ENCODE measurements at regions not wholly inside any gene's neighbourhood (a gene's known extent, or its start where the extent isn't known, plus 50 kb on each side); places are given as distances from the start of the nearest gene placed in this dataset.

DNA sequence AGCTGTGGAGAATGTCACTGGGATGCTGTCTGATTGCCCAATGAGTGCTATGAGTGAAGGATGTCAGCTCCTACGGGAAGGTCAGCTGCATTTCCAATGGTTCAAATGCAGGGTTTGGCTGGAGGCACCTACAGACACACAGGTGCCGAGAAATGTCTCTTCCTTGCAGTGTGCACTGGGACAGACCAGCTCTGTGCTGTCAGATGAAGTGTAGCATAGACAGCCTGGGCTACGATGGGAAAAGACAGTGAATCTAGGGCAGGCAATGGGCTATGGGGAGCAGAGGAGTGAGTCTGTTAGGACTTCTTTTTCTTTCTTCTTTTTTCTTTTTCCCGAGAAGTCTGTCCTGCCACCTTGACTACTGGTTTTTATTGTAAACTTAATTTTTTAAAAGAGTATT, 223.1 kb upstream of the EOMES start:
- DNase-seq = no peak

DNA sequence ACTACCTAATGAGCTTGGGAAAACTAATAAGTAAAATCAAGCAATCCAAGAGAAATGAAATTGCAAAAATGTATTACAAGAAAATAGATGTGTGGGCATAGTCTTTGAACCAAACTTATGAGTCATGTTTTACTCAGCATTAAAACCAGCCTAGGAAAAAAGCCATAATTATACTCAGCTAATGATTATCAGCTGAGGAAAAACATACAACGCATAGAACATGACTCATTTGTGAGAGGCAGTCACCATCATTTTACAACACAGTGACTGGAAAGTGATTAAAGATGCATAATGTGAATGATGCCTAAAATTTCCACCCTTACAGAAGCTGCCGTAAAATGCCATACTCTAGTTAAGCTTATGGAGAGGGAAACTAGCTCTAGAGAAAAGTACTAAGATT, 238.0 kb upstream of the EOMES start:
- no peak for DNase-seq

GRCh38 chr3:27963519-27963918, 241.4 kb upstream of the EOMES start:
- DNase-seq = no peak

DNA sequence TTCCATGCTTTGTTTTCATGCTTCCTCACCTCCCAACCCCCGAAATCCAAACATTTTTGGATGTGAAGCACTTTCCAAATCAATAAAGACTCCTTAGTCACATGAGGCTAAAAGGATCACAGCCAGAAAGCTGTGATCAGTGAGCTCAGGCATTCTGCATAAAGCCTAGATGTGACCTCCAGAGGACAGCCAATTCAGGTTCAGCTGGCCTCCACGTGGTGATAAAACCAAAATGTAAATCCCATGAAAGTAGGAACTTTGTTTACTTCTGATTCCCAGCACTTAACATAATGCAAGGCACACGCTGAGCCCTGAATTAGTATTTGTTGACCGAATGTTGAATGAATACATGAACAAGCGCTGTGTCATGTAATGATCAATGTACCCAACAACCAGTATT, 249.5 kb upstream of the EOMES start:
- no peak for DNase-seq

DNA sequence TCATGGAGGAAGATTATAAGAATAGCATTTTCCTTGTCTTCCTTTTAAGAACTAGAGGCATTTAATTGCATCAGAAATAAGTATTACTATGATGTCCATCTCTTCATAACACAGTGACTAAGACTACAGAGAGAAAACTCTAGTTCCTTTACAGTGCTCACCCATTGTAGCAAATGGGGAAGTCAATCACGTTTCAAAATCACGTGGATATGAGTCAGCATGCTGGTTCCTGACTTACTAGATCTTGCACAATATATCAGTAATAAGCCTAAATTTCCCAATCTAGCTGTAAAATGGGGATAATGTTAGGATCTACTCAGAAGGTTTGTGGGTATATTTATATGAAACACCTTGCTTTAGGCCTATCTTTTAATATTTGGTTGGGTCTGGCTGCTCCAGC, 254.8 kb upstream of the EOMES start:
- no peak for DNase-seq

DNA sequence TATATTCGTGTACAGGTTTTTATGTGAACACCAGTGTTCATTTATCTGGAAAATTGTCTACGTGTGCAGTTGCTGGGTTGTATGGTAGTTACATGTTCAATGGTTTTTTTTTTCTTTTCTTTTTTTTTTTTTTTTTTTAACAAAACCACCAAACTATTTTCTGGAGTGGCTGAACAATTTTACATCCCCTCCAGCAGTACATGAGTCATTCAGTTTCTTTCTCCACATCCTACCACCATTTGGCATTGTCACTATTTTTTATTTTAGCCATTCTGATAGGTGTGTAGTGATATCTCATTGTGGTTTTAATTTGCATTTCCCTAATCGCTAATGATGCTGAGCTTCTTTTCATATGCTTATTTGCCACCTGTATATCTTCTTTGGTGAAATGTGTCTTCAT, 256.3 kb upstream of the EOMES start:
- no peak for DNase-seq

GRCh38 chr3:27985369-27986035, 255.9 kb upstream of the CMC1 start:
- DNase-seq = no peak

- DNase-seq = no peak
Observed at GRCh38 chr3:27986234-27986879, 255.1 kb upstream of the CMC1 start.

DNA sequence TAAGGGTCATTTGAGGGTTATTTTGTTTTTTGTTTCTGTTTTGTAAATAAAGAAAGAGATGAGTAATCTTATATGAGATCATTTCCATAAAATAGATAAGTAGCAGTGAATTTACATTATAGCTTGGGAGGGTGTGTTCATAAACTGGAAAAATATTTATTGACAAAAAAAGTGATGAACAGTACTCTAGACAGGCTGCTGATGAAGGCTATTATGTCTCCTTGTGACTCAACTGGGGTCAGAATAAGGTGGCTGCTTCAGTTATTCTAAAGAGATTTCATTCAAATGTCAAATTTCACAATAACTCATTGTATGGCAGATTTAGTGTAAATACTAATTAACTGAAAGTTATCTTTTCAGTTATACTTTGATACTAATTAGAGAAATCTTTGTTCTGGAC, 251.1 kb upstream of the CMC1 start:
- DNase-seq = no peak

- DNase-seq = no peak
Observed at GRCh38 chr3:27990837-27991236, 250.6 kb upstream of the CMC1 start.

DNA sequence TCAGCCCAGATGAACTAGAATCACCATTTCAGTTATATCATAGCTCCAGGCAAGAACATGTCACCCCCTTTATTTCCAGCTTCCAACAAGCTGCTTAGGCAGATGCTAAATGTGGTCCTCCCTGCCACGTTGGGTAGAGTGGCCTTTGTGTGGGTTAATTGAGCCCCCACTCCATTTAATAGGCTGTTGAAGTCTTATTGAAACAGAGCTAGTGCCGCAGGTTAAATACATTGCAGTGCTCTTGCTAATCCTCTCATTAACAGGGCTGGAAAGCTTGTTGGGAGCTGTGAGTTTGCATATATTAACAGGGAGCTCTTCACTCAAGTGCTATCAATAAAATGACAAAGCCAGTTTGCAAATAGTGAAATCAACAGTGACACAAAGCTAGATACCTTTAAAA, 248.4 kb upstream of the CMC1 start:
- no peak for DNase-seq

DNA sequence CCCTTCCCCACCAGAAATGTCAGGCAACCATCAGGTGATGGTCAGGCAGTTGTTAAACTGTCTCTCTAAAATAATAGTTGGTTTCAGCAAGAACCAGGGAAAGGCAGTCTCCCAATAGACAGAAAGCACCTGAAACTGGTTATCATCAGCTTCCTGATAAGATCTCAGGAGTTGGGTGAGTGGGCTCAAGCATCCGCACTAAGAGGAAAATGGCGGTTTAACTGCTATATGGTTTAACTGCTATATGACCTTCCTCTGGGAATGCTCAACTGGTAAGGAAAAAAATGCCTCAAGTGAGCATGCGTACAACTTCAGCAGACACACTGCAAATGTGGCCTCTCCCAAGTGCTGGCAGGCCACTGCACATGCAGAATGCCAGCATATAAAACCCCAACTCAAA, 240.8 kb upstream of the CMC1 start:
- DNase-seq = no peak

DNA sequence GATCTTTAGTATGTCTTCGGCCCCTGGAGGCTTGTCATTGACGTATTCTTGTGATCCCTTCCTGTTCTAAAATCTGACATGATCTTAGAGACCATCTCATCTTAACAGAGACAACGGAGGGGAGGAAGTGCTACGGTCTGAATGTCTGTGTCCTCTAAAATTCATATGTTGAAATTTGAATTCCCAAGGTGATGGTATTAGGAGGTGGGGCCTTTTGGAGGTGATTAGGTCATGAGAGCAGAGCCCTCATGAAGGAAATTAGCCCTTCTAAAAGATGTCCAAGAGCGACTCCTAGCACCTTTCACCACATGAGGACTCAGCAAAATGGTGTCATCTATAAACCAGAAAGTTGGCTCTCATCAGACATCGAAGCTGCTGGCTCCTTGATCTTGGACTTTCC, 233.2 kb upstream of the CMC1 start:
- DNase-seq = no peak

GRCh38 chr3:28012830-28013229, 228.6 kb upstream of the CMC1 start:
- no peak for DNase-seq

DNA sequence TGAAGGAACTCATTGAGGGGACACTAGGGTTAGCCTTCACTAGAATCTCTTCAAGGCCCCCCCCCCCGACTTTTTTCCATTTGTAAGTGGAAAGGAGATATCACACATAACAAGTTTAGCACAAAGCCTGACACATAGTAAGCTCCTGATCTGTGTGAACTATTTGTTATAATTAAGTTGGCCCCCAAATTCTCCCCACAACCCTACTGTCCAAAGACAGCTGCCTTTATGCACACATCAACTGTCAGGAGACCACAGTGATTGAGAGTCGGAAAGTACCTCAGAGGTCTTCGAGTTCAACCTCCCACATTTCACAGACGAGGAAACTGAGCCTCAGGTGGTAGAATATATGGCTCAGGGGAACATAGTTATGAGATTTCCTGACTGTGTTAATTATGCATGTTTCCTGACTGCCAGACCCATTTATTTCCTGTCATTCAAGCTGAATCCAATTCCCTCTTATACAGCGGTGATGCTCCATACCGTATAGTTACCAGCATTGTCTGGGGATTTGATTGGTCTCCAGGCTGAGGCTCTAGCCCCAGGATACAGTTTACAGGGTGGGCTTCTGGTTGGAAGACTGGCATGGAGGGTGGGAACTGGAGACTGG, 227.4 kb upstream of the CMC1 start:
- no peak for DNase-seq

DNA sequence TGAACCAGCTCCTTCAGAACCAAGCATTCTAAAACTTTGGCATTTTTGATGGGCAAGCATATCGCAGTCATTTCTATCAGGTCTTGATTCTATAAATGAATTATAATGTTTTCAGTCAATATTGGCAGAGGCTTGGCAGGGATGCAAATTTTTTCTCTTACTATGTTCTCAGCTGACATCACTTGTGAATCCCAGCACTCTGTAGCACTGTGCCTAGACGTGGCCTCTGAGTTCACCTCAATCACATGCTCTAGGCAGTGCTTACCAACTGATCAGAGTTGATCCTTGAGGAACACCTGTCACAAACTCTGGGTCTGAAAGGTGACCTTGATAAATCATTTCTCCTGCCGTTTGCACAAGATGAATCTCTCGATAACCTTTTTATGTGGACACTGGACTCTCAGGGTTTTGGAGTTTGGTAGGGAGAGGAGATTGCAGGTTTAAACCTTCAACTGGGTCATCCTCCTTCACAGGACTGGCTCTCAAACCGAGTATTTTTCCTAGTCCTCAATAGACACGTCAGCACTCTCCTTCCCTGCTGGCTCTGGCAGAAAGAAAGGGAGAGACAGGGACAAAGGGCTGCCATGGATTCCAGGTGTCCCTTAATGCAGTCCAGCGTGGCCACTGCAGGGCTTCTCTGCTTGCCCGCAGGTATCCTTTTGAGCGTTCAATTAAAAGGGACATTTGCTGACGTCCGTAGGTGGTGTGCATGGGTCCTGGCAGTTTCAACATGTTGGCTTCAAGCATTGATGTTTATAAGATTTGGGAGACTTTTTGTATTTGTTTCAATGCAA, 222.3 kb upstream of the CMC1 start:
- DNase-seq = no peak

- no peak for DNase-seq
Observed at GRCh38 chr3:28019740-28020139, 221.7 kb upstream of the CMC1 start.

GRCh38 chr3:28022916-28023315, 218.5 kb upstream of the CMC1 start:
- DNase-seq = no peak

- DNase-seq = no peak
Observed at GRCh38 chr3:28028554-28028953, 212.9 kb upstream of the CMC1 start.

- no peak for DNase-seq
Observed at GRCh38 chr3:28033059-28033784, 208.2 kb upstream of the CMC1 start.

DNA sequence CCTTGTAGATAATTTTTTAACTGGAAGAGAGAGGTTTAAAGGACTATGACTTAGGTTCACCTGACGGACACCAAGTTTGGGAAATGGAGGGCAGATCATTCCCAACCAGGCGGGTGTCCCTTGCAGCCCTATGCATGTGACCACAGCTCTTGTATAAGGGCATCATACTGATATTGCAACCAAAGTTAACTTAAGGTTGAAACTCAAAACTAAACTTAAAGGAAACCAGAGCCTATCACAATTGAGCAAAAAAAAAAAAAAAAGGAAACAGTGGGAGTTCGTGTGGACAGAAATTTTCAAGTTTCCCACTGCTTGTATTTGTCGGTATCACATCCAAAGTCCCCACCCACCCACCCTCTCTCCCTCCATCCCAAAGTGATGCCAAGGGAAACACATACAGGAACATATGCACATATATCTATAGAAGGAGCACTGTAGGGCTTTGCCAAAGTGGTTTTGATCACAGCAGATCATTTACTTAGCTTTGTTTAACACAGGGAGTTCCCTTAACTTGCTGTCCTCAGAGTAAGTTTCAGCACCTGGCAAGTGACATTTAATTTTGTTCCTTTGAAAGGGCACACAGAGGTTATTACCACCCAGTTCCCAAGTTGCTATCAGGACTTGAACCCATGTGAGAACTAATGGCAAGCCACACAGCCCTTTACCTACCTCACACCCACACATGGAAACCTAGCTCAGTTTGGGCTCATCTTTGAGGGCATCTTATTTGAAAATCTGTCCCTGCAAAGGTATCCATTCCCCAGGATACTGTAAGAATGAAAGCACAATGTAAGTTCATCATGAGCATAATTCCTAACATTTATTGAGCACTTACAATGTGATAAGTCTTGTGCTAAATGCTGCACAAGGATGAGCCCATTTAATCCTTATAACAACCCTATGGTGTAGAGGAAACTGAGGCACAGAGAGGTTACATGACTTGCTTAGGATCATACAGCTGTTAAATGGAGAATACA, 204.5 kb upstream of the CMC1 start:
- no peak for DNase-seq

DNA sequence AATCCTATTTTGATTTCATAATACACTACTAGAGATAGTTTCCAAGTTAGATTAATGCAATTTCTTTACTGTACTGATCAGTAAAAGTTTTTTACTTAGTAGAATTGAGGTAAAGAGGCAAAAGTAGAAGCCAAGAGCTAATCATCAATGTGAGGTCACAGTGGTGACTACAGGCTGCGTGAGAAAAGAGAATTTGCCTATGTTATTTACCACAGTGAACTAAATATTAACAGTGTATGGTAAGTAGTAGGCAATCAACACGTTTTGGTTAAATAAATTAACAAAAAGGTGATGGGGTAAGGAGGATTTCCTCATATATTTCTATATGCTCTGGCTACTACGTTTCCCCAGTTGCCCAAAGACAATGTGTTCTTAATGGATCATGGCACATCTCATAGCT, 202.2 kb upstream of the CMC1 start:
- DNase-seq = no peak

Data from stimulated activated CD4-positive, alpha-beta T cell treated with anti-CD3 and anti-CD28 coated beads, Interleukin-4, amount 100 ng/mL, for 1 hour (primary cell).